NOMO-1 treated with DMSO at 0.1 percent for 48 hours (cell line): ENCODE measurements at regions not wholly inside any gene's neighbourhood (a gene's known extent, or its start where the extent isn't known, plus 50 kb on each side); places are given as distances from the start of the nearest gene placed in this dataset.

Source experiments
- DNase-seq: peaks from one replicate; lab custom pipeline; 2025; ENCODE audit not compliant: unreplicated experiment; lab: John Stamatoyannopoulos, UW

DNA sequence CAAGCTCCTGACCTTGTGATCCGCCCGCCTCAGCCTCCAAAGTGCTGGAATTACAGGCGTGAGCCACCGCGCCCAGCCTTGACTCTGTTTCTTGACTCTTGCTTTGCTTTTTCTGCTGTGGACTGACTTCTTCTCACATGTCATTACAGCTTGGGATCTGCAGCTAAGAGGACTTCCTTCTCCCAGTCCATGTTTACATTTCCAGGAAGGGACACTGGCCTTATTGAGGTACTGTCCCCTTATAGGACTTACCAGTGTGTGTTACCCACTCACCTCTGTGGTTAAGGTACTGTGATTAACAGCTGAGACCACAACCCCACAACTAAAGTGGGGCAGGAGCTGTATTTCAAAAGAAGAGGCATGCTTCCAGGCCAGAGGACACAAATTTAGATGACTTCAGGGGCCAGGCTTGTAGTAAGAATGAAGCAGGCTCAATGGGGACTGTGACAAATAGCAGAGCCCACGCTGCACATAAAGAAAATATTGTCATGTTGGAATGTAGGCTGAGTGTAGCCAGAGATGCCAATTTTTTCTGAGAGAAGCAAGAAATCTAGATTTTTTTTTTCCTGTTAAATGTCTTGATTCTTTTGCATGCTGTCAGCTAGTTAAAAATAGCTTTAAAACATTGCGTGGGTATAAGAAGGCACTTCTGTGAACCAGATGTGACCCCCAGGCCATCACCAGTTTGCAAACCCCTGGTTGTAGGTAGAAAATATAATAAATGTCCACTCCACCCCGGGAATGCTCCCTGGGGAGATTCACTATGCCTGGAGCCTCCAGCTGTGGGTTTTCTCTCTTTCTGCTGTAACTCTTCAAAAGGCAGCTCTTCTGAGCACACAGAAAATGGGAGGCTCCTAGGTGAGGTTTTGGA, 75.0 kb downstream of the PTPDC1 start:
- DNase-seq: no peak

DNA sequence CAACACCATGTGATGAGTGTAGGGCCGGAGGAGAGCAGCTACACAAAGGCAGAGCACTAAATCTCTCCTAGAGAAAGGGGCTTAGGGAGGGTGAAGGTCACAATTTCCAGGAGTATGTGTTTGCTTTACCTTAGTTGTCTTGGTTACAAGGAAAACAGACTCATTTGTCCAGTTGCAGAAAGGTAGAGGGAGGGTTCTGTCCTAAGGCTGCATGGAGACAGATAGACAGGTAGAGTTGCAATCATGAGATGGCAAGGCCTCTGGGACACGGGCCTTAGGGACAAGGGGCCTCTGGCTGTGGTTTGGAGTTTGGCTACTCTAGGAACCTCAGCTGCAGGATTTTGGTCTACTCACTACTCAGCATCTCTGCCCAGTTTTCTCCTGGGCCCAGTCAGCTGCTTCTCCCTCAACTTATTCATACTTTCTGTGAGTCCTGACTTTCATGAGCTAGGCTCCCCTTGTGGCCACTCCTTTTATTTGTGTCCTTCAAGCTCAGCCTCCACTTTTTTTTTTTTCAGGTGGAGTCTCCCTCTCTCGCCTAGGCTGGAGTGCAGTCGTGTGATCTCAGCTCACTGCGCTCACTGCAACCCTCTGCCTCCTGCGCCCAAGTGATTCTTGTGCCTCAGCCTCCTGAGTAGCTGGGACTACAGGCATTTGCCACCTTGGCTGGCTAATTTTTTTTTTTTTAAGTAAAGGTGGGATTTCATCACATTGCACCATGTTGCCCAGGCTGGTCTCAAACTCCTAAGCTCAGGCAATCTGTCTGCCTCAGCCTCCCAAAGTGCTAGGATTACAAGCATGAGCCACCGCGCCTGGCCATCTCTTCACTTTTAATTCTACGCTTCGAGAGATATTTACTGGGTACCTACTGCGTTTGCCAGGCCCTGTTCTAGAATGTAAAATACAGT, 76.6 kb downstream of the PTPDC1 start:
- DNase-seq: no peak

DNA sequence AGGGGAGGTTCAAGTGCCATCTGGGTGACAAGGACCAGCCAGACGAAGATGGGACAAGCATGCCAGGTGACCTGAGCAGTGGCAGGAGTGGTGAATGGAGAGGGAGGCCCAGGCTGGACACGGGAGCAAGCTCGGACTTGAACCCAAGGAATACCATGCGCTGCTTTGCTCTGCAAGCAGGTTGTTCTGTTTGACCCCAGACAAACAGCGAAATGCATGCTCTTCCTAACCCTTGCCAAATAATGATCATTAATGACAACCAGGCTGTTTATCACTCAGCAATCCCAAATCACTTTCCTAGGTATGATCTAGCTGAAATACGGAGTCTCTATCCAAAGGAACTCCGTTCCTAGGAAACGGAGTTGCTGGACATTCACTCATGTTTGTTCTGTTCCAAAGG, 77.4 kb downstream of the PTPDC1 start:
- DNase-seq: no peak

DNA sequence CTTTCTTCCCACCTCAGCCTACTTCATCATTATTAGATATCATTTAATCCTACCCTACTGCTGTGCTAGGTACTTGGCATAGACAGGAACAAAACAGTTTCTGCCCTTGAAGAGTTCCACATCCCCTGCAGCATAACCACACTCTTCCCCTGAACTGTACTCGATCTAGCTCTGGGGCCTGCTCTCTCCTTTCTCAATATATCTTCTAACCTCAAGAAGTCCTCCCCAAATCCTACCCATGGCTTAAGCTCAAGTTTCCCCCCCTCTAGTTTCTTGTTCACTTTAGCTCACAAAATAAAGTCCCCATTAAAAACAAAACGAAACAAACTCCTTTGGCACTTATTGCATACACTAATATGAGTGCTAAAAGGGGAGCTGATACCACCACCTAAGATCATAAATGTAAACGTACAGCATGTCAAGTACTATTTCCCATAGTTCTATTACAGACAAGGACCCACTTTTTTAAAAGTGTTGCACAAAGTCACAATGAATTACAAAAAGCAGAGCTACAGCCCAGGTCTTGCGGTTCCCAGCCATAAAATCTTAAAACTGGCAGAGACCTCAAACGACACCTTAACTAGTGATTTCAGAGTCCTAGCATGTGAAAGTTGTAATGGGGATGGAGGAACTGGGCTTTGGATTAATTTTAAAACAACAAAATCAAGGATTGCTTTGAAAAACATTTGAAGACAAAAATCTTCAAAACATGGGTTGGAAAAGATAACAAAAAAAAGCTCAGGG, 80.7 kb downstream of the PTPDC1 start:
- peak; percentile 43 for DNase-seq

DNA sequence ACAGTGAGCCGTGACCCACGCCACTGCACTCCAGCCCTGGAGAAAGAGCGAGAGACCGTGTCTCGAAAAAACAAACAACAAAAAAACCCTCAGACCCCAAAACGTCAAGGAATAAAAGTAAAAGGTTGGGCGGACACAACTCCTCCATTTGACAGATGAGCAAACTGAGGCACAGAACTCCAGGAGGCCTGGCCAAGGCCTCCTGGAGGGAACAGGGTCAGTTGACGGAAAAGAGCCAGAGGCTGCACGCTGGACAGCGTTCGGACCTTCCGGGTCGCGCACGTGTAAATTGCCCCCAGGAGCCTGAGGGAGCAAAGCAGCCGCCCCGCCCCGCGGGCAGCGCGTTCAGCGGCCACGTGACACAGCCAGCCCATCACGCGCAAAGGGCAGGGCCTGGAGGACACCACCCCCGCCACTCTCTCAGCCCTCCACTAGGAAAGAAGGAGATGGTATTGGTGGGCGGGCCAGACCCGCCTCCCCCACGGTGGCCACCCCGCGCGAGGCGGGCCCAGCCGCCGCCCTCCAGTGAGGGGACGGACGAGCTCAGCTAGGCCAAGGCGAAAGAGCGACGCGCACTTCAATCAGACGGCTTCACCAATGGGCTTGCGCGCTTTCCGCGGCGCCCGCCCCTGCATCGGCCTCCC, 81.5 kb downstream of the PTPDC1 start:
- DNase-seq: peak; percentile 99

DNA sequence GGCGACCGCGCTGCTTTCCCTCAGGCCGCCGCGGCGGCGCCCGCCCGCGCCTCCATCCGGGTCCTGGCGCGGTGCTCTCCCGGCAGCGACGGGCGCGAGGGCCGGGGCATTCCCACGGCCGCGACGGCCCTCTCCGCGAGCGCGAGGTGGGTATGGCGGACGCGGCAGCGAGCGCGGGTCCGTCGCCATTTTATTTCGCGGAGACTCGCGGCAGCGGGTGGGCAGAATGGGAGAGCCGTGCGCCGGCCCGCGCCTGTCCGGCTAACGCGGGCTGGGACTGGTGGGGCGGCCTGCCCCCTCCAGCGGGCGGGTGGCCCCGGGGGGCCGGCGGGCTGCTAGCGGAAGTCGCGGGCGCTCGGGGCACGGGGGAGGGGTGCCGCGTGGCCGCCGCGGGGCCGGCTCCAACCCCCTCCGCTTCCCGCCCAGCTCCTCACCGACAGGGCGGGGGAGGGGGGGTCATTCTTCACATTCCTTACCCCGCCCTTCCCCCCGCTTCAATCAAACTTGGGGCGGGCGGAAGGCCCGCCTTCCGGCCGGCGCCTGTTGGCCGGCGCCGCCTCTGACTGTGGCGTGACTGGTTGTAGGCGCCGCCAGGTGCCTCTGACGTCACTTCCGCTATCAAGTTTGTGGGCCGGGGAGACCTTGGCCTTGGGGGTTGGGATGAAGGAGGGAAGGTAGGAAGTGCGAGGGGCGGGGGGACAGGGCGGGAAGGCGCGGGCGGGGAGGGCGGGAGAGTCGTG, 82.1 kb downstream of the PTPDC1 start:
- peak; percentile 97 for DNase-seq

DNA sequence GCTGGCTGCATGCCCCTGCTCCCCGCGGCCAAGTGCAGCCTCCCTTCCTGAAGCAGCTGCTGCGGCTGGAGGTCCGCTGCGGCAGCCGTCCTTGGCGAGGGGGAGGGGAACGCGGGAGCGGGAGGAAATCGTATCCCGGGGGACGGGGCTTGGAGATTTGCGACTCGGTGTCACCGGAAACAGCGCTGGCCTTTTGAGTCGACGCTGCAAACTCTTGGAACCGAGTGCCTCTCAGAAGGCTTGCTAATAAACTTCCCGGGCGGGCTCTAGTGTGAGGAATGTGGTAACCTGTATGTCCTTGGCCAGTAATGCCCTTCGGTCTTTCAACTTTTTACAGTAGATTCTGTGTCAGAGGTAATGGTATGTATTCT, 82.7 kb downstream of the PTPDC1 start:
- peak; percentile 57 for DNase-seq

DNA sequence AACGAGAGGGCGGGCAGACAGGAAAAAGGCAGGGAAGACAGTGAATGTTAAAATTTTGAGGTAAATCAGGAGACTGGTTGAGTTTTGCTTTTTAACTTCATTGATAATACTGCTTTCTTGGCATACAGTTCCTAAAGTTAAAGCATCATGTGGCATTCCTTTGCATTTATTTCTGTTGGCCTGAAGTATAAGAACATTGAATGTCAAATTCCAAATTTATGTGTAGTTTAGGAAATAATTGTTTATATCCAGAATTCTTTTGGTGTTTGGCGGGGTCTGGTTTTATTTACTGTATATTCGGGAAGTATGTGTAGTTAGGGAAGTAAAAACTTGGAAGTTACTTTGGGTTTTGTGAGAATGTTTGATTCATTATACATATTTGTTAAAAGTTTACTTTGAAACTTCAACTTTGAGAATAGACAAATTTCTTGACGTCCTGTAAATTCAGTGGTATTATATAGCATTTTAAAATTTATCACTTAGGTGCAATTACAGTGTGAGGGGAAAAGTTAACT, 83.2 kb downstream of the PTPDC1 start:
- DNase-seq: no peak

DNA sequence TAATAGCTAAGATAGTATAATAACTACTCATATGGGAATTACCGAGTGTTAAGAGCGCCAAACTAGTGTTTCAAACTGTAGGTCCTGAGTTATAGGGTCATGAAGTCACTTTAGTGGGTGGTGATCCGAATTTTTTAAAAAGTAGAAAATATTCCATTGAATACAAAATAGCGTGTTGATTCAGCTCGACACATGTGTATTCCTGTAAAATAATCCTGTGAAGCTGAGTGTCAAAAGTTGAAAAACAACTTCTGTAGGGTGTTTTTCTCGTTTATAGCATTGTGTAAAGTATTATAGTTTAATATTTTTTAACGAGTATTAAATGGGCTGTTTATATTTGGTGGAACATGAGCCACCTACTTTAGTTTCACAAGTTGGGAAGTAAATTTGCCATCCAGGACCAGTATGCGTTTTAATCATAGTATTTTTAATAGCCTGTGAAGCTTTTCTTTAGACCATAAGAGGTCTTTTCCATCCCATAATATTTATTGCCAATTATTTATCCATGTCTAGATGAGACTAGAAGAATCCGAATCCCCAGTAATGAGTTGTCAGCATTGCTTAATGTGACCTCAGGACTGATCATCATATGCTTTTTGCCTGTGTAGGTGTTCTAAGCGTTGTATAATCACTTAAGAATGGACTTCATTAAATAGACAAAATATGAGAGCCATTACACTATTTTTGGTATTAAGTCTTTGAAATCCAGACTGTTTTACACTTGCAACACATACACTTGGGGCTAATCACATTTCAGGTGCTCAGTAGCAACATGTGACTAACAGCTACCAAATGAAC, 84.1 kb downstream of the PTPDC1 start:
- DNase-seq: no peak

DNA sequence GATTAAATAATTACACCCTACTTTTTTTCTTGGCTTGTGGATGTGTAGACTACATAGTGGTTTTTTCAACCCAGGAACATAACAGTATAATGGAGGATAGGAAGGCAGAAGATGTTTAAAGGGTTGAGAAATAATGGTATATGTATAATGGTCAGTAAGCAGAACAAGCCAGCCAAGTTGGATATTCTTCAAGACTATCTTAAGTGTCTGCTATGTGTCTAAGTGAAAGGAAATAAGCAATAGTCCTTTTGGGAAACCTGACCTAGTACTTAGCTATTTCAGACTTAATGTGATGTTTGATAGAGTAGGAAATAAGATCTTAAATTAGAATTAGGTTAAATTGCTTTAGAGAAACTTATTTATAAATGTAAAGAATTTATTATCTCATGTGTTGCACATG, 85.7 kb downstream of the PTPDC1 start:
- DNase-seq: no peak

DNA sequence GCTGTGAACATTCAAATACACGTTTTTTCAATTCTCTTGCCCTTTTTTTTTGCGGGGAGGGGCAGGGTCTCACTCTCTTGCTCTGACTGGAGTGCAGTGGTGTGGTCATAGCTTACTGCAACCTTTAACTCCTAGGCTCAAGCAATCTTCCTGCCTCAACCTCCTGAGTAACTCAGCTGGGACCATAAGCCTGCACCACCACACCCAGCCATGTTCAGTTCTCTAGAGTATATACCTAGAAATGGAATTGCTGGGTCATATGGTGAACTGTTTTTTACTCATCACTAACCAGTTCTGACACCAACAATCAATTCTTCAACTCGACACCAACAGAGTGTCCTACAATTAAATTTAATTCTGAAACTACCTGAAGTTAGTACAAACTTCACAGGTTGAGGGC, 85.5 kb upstream of the ZNF169 start:
- DNase-seq: no peak

DNA sequence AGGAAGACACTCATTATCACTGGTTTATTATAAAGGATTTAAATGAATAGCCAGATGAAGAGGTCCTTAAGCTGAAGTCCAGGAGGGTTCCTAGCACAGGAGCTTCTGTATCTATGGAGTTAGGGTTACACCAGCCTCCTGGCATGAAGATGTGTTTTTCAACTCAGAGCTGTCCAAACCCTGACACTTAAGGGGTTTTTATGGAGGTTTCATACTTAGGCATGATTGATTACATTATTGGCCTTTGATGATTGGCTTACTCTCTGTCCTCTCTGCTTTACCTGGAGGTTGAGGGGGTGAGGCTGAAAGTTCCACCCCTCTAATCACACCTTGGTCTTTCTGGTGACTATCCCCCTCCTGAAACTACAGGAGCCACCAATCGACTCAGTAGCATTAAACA, 84.9 kb upstream of the ZNF169 start:
- DNase-seq: no peak

DNA sequence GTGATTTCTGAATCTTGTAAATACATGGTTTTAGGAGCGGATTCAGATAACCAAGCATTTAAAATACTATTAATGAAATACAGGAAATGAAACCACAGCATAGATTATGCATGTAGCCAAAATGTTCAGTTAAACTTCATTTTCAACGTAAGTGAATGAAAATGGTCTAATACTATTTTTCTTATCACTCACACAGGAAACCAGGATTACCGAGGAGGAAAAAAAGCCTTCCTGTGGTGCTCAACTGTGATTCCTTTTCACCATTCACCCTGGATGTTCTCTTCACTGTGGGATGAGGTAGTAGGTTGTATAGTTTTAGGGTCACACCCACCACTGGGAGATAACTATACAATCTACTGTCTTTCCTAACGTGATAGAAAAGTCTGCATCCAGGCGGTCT, 83.4 kb upstream of the ZNF169 start:
- DNase-seq: no peak

DNA sequence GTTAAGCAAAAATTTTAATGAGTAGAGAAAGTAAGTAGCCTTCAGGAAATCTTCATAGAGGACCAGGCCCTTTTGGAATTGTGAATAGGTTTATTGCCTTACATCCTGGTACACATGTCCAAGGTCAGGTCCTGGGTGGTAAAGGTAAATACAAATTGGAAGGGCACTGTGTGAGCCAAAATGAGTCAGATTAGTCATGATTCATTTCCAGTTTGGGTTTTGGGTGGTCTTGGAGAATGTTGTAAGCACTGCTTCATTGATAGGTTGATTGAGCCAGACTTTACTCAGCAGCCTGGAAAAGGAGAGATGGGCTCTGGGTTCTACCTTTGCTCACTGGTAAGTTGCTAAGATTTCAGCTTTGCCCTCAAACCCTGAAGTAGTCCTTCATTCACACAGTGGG, 82.5 kb upstream of the ZNF169 start:
- DNase-seq: no peak

DNA sequence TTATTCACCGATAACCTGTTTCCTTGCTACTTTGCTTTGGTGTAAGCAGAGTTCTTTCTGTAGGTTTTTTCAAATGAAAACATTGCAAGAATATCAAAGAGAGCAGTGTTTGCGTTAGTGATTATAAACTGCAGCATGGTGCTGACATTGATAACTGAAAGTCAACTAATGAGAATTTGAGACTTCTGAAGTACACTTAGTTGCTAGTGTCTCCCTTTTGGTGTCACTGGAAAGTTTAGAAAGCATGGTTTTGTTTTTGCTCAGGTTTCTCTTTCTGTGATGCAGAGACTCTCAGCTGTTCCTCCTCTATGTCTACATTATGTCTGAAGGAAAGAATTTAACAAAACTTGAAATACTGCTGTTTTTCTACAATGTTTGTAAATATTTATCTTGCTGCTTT, 80.2 kb upstream of the ZNF169 start:
- no peak for DNase-seq

DNA sequence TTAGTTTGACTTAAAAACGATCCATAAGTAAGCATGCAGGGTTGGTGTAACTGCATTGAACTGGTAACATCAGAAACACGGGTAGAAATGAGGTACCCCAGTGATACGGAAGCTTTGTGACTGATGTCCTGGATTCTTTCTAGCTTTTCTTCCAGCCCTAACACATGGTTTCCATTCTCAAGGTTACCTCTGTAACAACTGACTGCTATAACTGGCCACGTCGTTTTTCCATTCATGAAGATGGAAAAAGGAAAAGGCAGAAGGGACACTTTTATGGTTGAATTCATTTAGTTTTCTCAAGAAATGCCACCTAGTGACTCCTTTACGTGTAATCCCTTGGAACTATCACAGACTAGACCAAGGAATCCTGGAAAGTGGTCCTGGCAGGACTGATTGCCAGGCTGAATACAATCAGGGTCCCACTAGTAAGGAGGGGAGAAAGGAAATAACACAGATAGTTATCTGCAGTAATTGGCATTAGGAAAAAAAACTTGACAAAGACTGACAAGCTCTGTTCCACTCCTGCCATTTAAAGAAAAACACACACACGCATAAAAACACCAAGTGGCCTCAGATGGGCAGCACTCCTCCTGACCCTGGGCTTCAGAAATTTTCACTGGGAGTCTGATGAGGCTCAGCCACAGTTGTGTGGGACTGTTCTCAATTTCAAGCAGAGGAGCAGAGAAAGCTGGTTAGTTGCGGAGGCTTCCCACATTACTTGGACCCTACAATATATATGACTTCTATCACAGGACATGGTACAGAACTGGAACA, 77.5 kb upstream of the ZNF169 start:
- no peak for DNase-seq

DNA sequence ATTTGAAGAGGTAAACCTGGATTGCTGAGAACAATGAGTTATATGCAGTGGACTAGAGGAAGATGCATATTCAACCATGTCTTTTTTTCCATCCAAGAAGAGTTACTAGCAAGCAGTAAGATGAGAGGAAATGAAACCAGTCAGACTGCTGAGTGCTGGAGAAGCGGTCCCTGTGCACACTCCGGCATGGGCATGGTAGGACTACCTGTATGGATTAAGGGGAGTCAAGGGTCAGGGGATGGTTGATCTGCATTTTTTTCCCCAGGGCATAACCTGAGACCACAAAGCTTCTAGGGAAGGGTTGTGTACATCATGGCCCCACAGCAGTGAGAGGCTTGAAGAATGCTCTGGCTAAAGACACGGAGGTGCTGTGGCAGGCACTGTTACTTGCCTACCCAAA, 76.6 kb upstream of the ZNF169 start:
- DNase-seq: peak; percentile 1

DNA sequence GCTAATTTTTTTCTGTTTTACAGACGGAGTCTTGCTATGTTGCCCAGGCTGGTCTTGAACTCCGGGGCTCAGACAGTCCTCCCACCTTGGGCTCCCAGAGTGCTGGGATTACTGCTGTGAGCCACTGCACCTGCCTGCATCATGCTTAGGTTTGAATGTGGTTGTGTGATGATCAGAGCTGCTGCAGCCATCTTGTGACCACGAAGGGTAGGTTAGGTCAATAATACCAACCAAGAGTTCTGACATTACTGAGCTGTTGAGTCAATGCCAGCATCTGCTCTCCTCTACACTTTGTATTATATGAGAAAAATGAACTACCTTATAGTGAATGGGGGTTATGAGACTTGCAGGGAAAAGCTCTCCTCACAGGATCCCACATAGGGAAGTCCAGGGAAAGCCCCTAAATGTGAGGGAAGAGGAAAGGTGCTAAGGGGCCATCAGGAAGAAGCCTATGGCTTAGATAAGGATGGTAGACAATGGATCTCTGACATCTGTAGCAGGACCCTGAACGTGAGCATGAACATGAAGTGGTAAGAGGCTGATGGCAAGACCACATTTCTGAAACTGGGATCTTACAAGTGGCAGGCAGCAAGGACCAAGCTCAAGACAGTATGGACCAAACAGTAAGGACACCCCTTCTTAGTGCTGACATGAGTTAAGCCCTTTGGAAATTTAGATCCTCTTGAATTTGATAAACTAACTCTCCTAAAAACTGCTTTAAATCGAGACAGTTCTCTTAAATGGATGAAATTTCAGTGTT, 75.7 kb upstream of the ZNF169 start:
- DNase-seq: no peak
